PC-9 (cell line): ENCODE measurements at regions not wholly inside any gene's neighbourhood (a gene's known extent, or its start where the extent isn't known, plus 50 kb on each side); places are given as distances from the start of the nearest gene placed in this dataset.

Source experiments
- BruUV-seq: library from RNA; stranded (reverse); fragments of 400-500 nt; replicated peaks from 2 replicates; lab custom pipeline; 2021; lab: Mats Ljungman, UMichigan
- CTCF ChIA-PET: fragments of 300-600 bp; sonication (Branson Sonifier 250); formaldehyde crosslinking; loops from one replicate; lab custom pipeline; 2022; ENCODE audit warnings: antibody characterized with exemption; lab: Charles Lee
- POLR2A ChIA-PET: fragments of 300-600 bp; sonication (Branson Sonifier 250); formaldehyde crosslinking; loops from one replicate; lab custom pipeline; 2022; ENCODE audit warnings: antibody characterized with exemption; ENCODE audit not compliant: unreplicated experiment; lab: Charles Lee
- DNase-seq, 2 experiments: peaks; one replicate each; pipeline versions ENCODE4 v3.0.0 to v3.0.0-alpha.2; 2015 to 2022; ENCODE audit warnings: mixed read lengths in 1 of 2
- H2AFZ ChIP-seq: fragments of 200-600 bp; sonication (generic); 2 replicates; pipeline ENCODE4 v1.8.1; 2017; ENCODE audit warnings: antibody characterized with exemption
- H3F3A ChIP-seq: fragments of 200-600 bp; sonication (generic); 2 replicates; pipeline ENCODE4 v1.8.1; 2017; ENCODE audit warnings: antibody characterized with exemption, mild to moderate bottlenecking, low read depth; ENCODE audit not compliant: insufficient read depth
- H3K27ac ChIP-seq: fragments of 200-600 bp; sonication (generic); 2 replicates; pipeline ENCODE4 v1.6.1; 2016; ENCODE audit warnings: mixed run types
- H3K27me3 ChIP-seq: fragments of 200-600 bp; sonication (generic); 2 replicates; pipeline ENCODE4 v1.6.1; 2016; ENCODE audit warnings: low read depth, mixed run types; ENCODE audit not compliant: insufficient read depth
- H3K36me3 ChIP-seq: fragments of 200-600 bp; sonication (generic); 2 replicates; pipeline ENCODE4 v1.6.1; 2016; ENCODE audit warnings: low read depth, mixed run types
- H3K4me1 ChIP-seq: fragments of 200-600 bp; sonication (generic); replicated peaks from 2 replicates; pipeline ENCODE4 v1.6.1; 2016; ENCODE audit warnings: mixed run types; ENCODE audit not compliant: insufficient read depth
- H3K4me2 ChIP-seq: fragments of 200-600 bp; sonication (generic); 2 replicates; pipeline ENCODE4 v1.6.1; 2017; ENCODE audit warnings: mixed run types
- H3K4me3 ChIP-seq: fragments of 200-600 bp; sonication (generic); 2 replicates; pipeline ENCODE4 v1.6.1; 2016; ENCODE audit warnings: mixed run types
- H3K79me2 ChIP-seq: fragments of 200-600 bp; sonication (generic); 2 replicates; pipeline ENCODE4 v1.6.1; 2017; ENCODE audit warnings: low read depth, mixed run types
- H3K9me2 ChIP-seq: fragments of 200-600 bp; sonication (generic); 2 replicates; pipeline ENCODE4 v1.8.1; 2017; ENCODE audit warnings: mild to moderate bottlenecking; ENCODE audit not compliant: insufficient read depth
- H3K9me3 ChIP-seq: fragments of 200-600 bp; sonication (generic); 2 replicates; pipeline ENCODE4 v1.8.1; 2016; ENCODE audit warnings: low read depth; ENCODE audit not compliant: insufficient read depth
- H4K20me1 ChIP-seq: fragments of 200-600 bp; sonication (generic); 2 replicates; pipeline ENCODE4 v1.8.1; 2017; ENCODE audit not compliant: insufficient read depth
- CTCF ChIP-seq: fragments of 200-600 bp; sonication (generic); conservative IDR thresholded peaks from 2 replicates; pipeline ENCODE4 v1.6.1; 2017; ENCODE audit warnings: mixed run types, antibody characterized with exemption, mild to moderate bottlenecking, moderate library complexity
- EZH2 ChIP-seq: fragments of 200-600 bp; sonication (generic); IDR thresholded peaks from 2 replicates; pipeline ENCODE4 v1.8.0; 2017; ENCODE audit warnings: antibody characterized with exemption, low read depth
- intact Hi-C: fragments of 100-400 bp; cut with micrococcal nuclease; formaldehyde crosslinking; loops from one replicate; pipeline ENCODE4 v1.10.0; 2022; ENCODE audit not compliant: unreplicated experiment

DNA sequence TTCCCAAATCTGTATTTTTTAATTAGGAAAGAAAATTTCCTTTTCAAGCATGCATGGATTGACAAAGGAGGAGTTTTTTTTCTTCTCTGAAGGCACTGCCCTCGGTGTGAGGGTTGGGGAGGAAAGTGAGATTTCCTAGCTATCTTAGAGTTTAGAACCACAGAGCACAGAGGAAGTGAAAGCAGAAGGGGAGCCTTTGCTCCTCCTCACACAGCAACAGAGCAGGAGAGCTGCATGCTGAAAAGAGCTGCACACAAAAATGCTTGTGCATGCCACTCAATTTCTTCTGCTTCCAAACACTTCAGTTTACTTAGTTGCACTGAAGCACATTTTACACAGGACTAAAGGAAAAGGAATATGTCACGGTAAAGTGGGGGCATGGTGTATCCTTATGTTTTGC is 308.1 kb downstream of the GPATCH2 start:
- ChIA-PET CTCF (no interaction called here), POLR2A (no interaction called here)
- Histone ChIP-seq H3K4me2 (no peak overlapping the region), H2AFZ (no peak overlapping the region), H3F3A (no peaks in the 10 kb centered on the region), H3K4me3 (no peak overlapping the region), H3K4me1 (no peaks in the 10 kb centered on the region), H3K9me3 (no peaks in the 10 kb centered on the region), H3K9me2 (no peaks in the 10 kb centered on the region), H3K79me2 (no peaks in the 10 kb centered on the region), H4K20me1 (no peaks in the 10 kb centered on the region), H3K36me3 (no peaks in the 10 kb centered on the region), H3K27ac (no peak overlapping the region), H3K27me3 (no peaks in the 10 kb centered on the region)
- no peak for DNase-seq
- BruUV-seq = no TSS peak
- TF ChIP-seq CTCF = no peak
- TF ChIP-seq EZH2 = no peak
- intact Hi-C loops = no loop called here

DNA sequence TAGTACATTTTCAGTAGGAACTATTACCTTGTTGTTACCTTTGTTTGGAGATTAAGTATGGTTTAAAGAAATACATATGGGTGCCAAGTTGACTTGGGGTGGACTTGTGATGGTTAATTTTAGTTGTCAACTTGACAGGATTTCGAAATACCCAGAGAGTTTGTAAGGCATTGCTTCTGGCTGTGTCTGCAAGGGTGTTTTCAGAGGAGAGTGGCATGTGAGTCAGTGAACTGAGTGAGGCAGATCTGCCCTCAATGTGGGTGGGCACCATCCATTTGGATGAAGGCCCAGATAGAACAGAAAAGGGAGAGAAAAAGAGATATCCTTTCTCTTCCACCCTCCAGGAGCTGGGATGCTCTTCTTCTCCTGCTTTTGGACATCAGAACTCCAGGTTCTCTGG is 315.5 kb downstream of the GPATCH2 start:
- H3K79me2 ChIP-seq = no peaks in the 10 kb centered on the region
- TF ChIP-seq CTCF (no peak), EZH2 (no peak)
- no TSS peak for BruUV-seq
- H3K27ac ChIP-seq = no peak overlapping the region
- DNase-seq = no peak
- no peaks in the 10 kb centered on the region for H3K4me1 ChIP-seq
- H3K27me3 ChIP-seq = no peaks in the 10 kb centered on the region
- no peak overlapping the region for H3K4me3 ChIP-seq
- ChIA-PET POLR2A (no interaction called here), CTCF (no interaction called here)
- intact Hi-C loops = no loop called here
- no peaks in the 10 kb centered on the region for H3K9me3 ChIP-seq
- H3K9me2 ChIP-seq = no peaks in the 10 kb centered on the region
- H3K36me3 ChIP-seq = no peaks in the 10 kb centered on the region
- no peaks in the 10 kb centered on the region for H4K20me1 ChIP-seq
- no peak overlapping the region for H2AFZ ChIP-seq
- H3F3A ChIP-seq = no peaks in the 10 kb centered on the region
- no peak overlapping the region for H3K4me2 ChIP-seq

GRCh38 chr1:217313096-217313495 is 317.8 kb downstream of the GPATCH2 start:
- H3K27me3 ChIP-seq = no peaks in the 10 kb centered on the region
- no peaks in the 10 kb centered on the region for H3K79me2 ChIP-seq
- no peak for DNase-seq
- ChIA-PET POLR2A (no interaction called here), CTCF (no interaction called here)
- H3K4me3 ChIP-seq = no peak overlapping the region
- H3K4me1 ChIP-seq = no peaks in the 10 kb centered on the region
- no peak overlapping the region for H3K27ac ChIP-seq
- no peaks in the 10 kb centered on the region for H3F3A ChIP-seq
- no peaks in the 10 kb centered on the region for H4K20me1 ChIP-seq
- no peak for TF ChIP-seq CTCF
- no peak for TF ChIP-seq EZH2
- no peaks in the 10 kb centered on the region for H3K9me2 ChIP-seq
- no peaks in the 10 kb centered on the region for H3K9me3 ChIP-seq
- intact Hi-C loops = no loop called here
- H2AFZ ChIP-seq = no peak overlapping the region
- H3K36me3 ChIP-seq = no peaks in the 10 kb centered on the region
- no peak overlapping the region for H3K4me2 ChIP-seq
- no TSS peak for BruUV-seq
